Caco-2 (cell line): ENCODE measurements at regions not wholly inside any gene's neighbourhood (a gene's known extent, or its start where the extent isn't known, plus 50 kb on each side); places are given as distances from the start of the nearest gene placed in this dataset.

Experiments used
- BruUV-seq: library from RNA; stranded (reverse); fragments of 400-500 nt; replicated peaks from 2 replicates; lab custom pipeline; 2021; lab: Mats Ljungman, UMichigan
- CTCF ChIA-PET: fragments of 300-600 bp; sonication (Branson Sonifier 250); formaldehyde crosslinking; loops from one replicate; lab custom pipeline; 2022; ENCODE audit warnings: antibody characterized with exemption; lab: Charles Lee
- POLR2A ChIA-PET: fragments of 300-600 bp; sonication (Branson Sonifier 250); formaldehyde crosslinking; loops from one replicate; lab custom pipeline; 2022; ENCODE audit warnings: antibody characterized with exemption; lab: Charles Lee
- DNase-seq, 2 experiments: peaks; one replicate each; pipeline versions ENCODE4 v3.0.0 to v3.0.0-alpha.2; 2020 to 2022
- H3K27me3 ChIP-seq: replicated peaks from 2 replicates; pipeline ENCODE4 v1.6.0; 2011; ENCODE audit warnings: low read length; ENCODE audit not compliant: control insufficient read depth, insufficient read depth
- H3K36me3 ChIP-seq: 2 replicates; pipeline ENCODE4 v1.5.1; 2011; ENCODE audit warnings: low read length; ENCODE audit not compliant: control insufficient read depth, insufficient read depth
- H3K4me1 ChIP-seq: fragments of 250-450 bp; sonication (Bioruptor Pico); 2 replicates; pipeline ENCODE4 v1.5.1; 2020; ENCODE audit warnings: mild to moderate bottlenecking
- H3K4me3 ChIP-seq: 2 replicates; pipeline ENCODE4 v1.5.1; 2011; ENCODE audit warnings: low read depth, mild to moderate bottlenecking, control low read depth, low read length
- H3K9me3 ChIP-seq: fragments of 250-450 bp; sonication (Bioruptor Pico); 2 replicates; pipeline ENCODE4 v1.5.1; 2020; ENCODE audit warnings: mild to moderate bottlenecking, moderate library complexity
- H3K27ac Mint-ChIP-seq: one replicate; pipeline ENCODE4 v1.8.0; 2022; ENCODE audit warnings: mixed read lengths; ENCODE audit not compliant: unreplicated experiment
- H3K27me3 Mint-ChIP-seq: one replicate; pipeline ENCODE4 v1.8.0; 2022; ENCODE audit warnings: mixed read lengths; ENCODE audit not compliant: insufficient read depth, unreplicated experiment
- H3K36me3 Mint-ChIP-seq: one replicate; pipeline ENCODE4 v1.8.0; 2022; ENCODE audit warnings: mild to moderate bottlenecking, mixed read lengths; ENCODE audit not compliant: insufficient read depth, unreplicated experiment
- H3K4me1 Mint-ChIP-seq: one replicate; pipeline ENCODE4 v1.8.0; 2022; ENCODE audit warnings: low read depth, mixed read lengths; ENCODE audit not compliant: unreplicated experiment
- H3K4me3 Mint-ChIP-seq: one replicate; pipeline ENCODE4 v1.8.0; 2022; ENCODE audit warnings: mild to moderate bottlenecking, moderate library complexity, mixed read lengths; ENCODE audit not compliant: unreplicated experiment
- H3K9me3 Mint-ChIP-seq: one replicate; pipeline ENCODE4 v1.8.0; 2022; ENCODE audit warnings: mixed read lengths; ENCODE audit not compliant: unreplicated experiment
- CTCF ChIP-seq, 2 experiments: fragments of 200-600 bp in 1 of 2; IDR thresholded peaks; 1 replicate in 1 of 2; 2 replicates in 1 of 2; pipeline versions ENCODE4 v1.5.1 to v1.8.0; 2011 to 2022; ENCODE audit warnings: antibody characterized with exemption in 1 of 2, control low read depth in 1 of 2, inconsistent platforms in 1 of 2, low read depth in 1 of 2, low read length in 1 of 2, mild to moderate bottlenecking in 1 of 2, moderate library complexity in 1 of 2; ENCODE audit not compliant: insufficient read depth in 1 of 2, severe bottlenecking in 1 of 2, unreplicated experiment in 1 of 2
- intact Hi-C: fragments of 100-400 bp; cut with micrococcal nuclease; formaldehyde crosslinking; loops from one replicate; pipeline ENCODE4 v1.10.0; 2022; ENCODE audit not compliant: unreplicated experiment

DNA sequence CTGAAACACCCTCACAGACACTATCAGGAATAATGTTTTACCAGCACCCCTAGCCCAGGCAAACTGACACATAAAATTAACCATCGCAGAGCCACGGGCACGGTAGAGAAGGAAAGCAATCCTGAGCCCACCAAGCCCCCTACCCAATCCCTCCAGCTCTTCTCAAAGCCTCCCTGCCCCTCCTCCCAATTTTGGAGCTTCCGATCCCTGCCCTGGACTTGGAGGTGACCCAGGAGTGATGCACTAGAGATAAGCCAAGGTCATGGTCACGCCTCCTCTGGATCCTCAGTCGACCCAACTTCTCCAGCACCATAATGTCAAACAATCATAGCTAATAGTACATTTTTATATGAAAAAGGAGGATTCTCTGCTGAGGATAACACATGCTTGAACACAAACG is 188.7 kb upstream of the NSMCE3 start:
- ChIA-PET POLR2A (no interaction called here), CTCF (no interaction called here)
- Histone ChIP-seq H3K9me3 (no peaks in the 10 kb centered on the region), H3K4me1 (no peaks in the 10 kb centered on the region), H3K4me3 (no peak overlapping the region), H3K36me3 (no peaks in the 10 kb centered on the region), H3K27me3 (no peaks in the 10 kb centered on the region; the same call in 1 of the 2 replicates)
- DNase-seq = no peak
- H3K27me3 Mint-ChIP-seq = peaks cover 20% of the 10 kb centered on the region
- H3K4me1 Mint-ChIP-seq = no peaks in the 10 kb centered on the region
- H3K4me3 Mint-ChIP-seq = no peak overlapping the region
- H3K27ac Mint-ChIP-seq = no peak overlapping the region
- H3K9me3 Mint-ChIP-seq = no peaks in the 10 kb centered on the region
- no peaks in the 10 kb centered on the region for H3K36me3 Mint-ChIP-seq
- BruUV-seq = no TSS peak
- intact Hi-C loops = no loop called here
- TF ChIP-seq CTCF (IDR thresholded peaks at IDR 0.05; ENCODE audit: insufficient read depth in 1 of 2, low read depth in 1 of 2, low read length in 1 of 2, severe bottlenecking in 1 of 2, unreplicated experiment in 1 of 2) = no peak

GRCh38 chr15:29457729-29458128 is 188.1 kb upstream of the NSMCE3 start:
- Histone ChIP-seq H3K36me3 (no peaks in the 10 kb centered on the region), H3K9me3 (no peaks in the 10 kb centered on the region), H3K4me1 (no peaks in the 10 kb centered on the region), H3K27me3 (no peaks in the 10 kb centered on the region; the same call in 1 of the 2 replicates), H3K4me3 (no peak overlapping the region)
- Mint-ChIP-seq H3K4me1 (no peaks in the 10 kb centered on the region), H3K27me3 (peaks cover 17% of the 10 kb centered on the region), H3K36me3 (no peaks in the 10 kb centered on the region), H3K27ac (no peak overlapping the region), H3K9me3 (no peaks in the 10 kb centered on the region), H3K4me3 (no peak overlapping the region)
- no peak for TF ChIP-seq CTCF (IDR thresholded peaks at IDR 0.05; ENCODE audit: insufficient read depth in 1 of 2, low read depth in 1 of 2, low read length in 1 of 2, severe bottlenecking in 1 of 2, unreplicated experiment in 1 of 2)
- BruUV-seq = no TSS peak
- DNase-seq = no peak
- intact Hi-C loops = no loop called here
- POLR2A ChIA-PET = no interaction called here
- CTCF ChIA-PET = no interaction called here

GRCh38 chr15:29456964-29457363 is 187.3 kb upstream of the NSMCE3 start:
- Histone ChIP-seq H3K36me3 (no peaks in the 10 kb centered on the region), H3K4me3 (no peak overlapping the region), H3K9me3 (no peaks in the 10 kb centered on the region), H3K4me1 (no peaks in the 10 kb centered on the region), H3K27me3 (no peaks in the 10 kb centered on the region; the same call in 1 of the 2 replicates)
- no TSS peak for BruUV-seq
- Mint-ChIP-seq H3K27ac (no peak overlapping the region), H3K9me3 (no peaks in the 10 kb centered on the region), H3K4me1 (no peaks in the 10 kb centered on the region), H3K4me3 (no peak overlapping the region), H3K27me3 (peaks cover 17% of the 10 kb centered on the region), H3K36me3 (no peaks in the 10 kb centered on the region)
- POLR2A ChIA-PET = no interaction called here
- TF ChIP-seq CTCF (IDR thresholded peaks at IDR 0.05; ENCODE audit: insufficient read depth in 1 of 2, low read depth in 1 of 2, low read length in 1 of 2, severe bottlenecking in 1 of 2, unreplicated experiment in 1 of 2) = no peak
- DNase-seq = no peak
- CTCF ChIA-PET = no interaction called here
- intact Hi-C loops = no loop called here
